Esophagus muscularis mucosa (tissue), 4 donors: ENCODE measurements at regions not wholly inside any gene's neighbourhood (a gene's known extent, or its start where the extent isn't known, plus 50 kb on each side); places are given as distances from the start of the nearest gene placed in this dataset.
"Not testable (repeated sequence)": the region's sequence is repeated elsewhere in the genome, so short reads cannot be mapped to it uniquely, and the experiment has no call there.

ENCODE experiments used
- EP300 ChIP-seq: sonication (generic); formaldehyde crosslinking; IDR thresholded peaks from one replicate; pipeline ENCODE4 v1.6.1; 2017; ENCODE audit warnings: antibody characterized with exemption
- POLR2A ChIP-seq: fragments of 450-650 bp; IDR thresholded peaks from one replicate; pipeline ENCODE4 v1.6.1; 2017; ENCODE audit warnings: antibody characterized with exemption, moderate library complexity, mild to moderate bottlenecking, low read depth
- POLR2AphosphoS5 ChIP-seq, 2 donors: sonication (generic); formaldehyde crosslinking; IDR thresholded peaks; one replicate each; pipeline ENCODE4 v1.6.1; 2017; ENCODE audit warnings: antibody characterized with exemption in 2 of 2
- TF ChIP-seq, protein P1 (sequence below), 3 experiments: fragments of 200-600 bp in 2 of 3; fragments of 450-650 bp in 1 of 3; sonication (generic) in 2 of 3; IDR thresholded peaks; one replicate each; pipeline ENCODE4 v1.5.1; 2017 to 2019; ENCODE audit warnings: antibody characterized with exemption in 3 of 3, mild to moderate bottlenecking in 2 of 3, moderate library complexity in 1 of 3

DNA sequence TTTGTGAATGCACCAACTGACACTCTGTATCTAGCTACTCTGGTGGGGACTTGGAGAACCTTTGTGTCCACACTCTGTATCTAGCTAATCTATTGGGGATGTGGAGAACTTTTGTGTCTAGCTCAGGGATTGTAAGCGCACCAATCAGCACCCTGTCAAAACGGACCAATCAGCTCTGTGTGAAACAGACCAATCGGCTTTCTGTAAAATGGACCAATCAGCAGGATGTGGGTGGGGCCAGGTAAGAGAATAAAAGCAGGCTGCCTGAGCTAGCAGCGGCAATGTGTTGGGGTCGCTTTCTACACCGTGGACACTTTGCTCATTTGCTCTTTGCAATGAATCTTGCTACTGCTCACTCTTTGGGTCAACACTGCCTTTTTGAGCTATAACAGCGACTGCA is 78.5 kb upstream of the KCNAB1 start:
- TF ChIP-seq, protein P1, sequence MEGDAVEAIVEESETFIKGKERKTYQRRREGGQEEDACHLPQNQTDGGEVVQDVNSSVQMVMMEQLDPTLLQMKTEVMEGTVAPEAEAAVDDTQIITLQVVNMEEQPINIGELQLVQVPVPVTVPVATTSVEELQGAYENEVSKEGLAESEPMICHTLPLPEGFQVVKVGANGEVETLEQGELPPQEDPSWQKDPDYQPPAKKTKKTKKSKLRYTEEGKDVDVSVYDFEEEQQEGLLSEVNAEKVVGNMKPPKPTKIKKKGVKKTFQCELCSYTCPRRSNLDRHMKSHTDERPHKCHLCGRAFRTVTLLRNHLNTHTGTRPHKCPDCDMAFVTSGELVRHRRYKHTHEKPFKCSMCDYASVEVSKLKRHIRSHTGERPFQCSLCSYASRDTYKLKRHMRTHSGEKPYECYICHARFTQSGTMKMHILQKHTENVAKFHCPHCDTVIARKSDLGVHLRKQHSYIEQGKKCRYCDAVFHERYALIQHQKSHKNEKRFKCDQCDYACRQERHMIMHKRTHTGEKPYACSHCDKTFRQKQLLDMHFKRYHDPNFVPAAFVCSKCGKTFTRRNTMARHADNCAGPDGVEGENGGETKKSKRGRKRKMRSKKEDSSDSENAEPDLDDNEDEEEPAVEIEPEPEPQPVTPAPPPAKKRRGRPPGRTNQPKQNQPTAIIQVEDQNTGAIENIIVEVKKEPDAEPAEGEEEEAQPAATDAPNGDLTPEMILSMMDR (IDR thresholded peaks at IDR 0.05): not testable (repeated sequence)
- not testable (repeated sequence) for TF ChIP-seq EP300; POLR2A; POLR2AphosphoS5 (IDR thresholded peaks at IDR 0.05)
